IPS-NIHi11 (cell line): ENCODE measurements at regions not wholly inside any gene's neighbourhood (a gene's known extent, or its start where the extent isn't known, plus 50 kb on each side); places are given as distances from the start of the nearest gene placed in this dataset.

ENCODE experiments used
- DNase-seq: peaks from one replicate; pipeline ENCODE4 v3.0.0; 2012; ENCODE audit warnings: mixed read lengths, low spot score

GRCh38 chr5:3542769-3543168 is 52.9 kb upstream of the IRX1 start:
- no peak for DNase-seq

GRCh38 chr5:3542158-3542557 is 53.5 kb upstream of the IRX1 start:
- DNase-seq, result no peak

GRCh38 chr5:3538886-3539285 is 56.7 kb upstream of the IRX1 start:
- no peak for DNase-seq

- no peak for DNase-seq
These were observed 57.7 kb upstream of the IRX1 start for GRCh38 chr5:3537942-3538341.

- DNase-seq, result no peak
These were observed 60.0 kb upstream of the IRX1 start for GRCh38 chr5:3535414-3536211.

- DNase-seq, result no peak
These were observed 60.6 kb upstream of the IRX1 start for GRCh38 chr5:3534997-3535396.

- DNase-seq, result peak; percentile 61
These were observed 64.2 kb upstream of the IRX1 start for GRCh38 chr5:3531320-3531986.

GRCh38 chr5:3530251-3530650 is 65.4 kb upstream of the IRX1 start:
- DNase-seq, result no peak

GRCh38 chr5:3526551-3527185 is 69.0 kb upstream of the IRX1 start:
- DNase-seq, result no peak

- DNase-seq, result no peak
These were observed 73.1 kb upstream of the IRX1 start for GRCh38 chr5:3522491-3522890.

GRCh38 chr5:3518576-3518975 is 77.1 kb upstream of the IRX1 start:
- DNase-seq, result no peak

GRCh38 chr5:3518051-3518450 is 77.6 kb upstream of the IRX1 start:
- DNase-seq, result no peak

GRCh38 chr5:3517348-3517747 is 78.3 kb upstream of the IRX1 start:
- DNase-seq, result peak; percentile 35

GRCh38 chr5:3512361-3513095 is 83.1 kb upstream of the IRX1 start:
- no peak for DNase-seq

- DNase-seq, result no peak
These were observed 83.7 kb upstream of the IRX1 start for GRCh38 chr5:3511934-3512333.

GRCh38 chr5:3511519-3511918 is 84.1 kb upstream of the IRX1 start:
- DNase-seq, result no peak

GRCh38 chr5:3510642-3511417 is 84.8 kb upstream of the IRX1 start:
- DNase-seq, result no peak

GRCh38 chr5:3509290-3509689 is 86.3 kb upstream of the IRX1 start:
- no peak for DNase-seq

- no peak for DNase-seq
These were observed 87.2 kb upstream of the IRX1 start for GRCh38 chr5:3508395-3508794.

- DNase-seq, result no peak
These were observed 104.6 kb upstream of the IRX1 start for GRCh38 chr5:3490957-3491507.

GRCh38 chr5:3489239-3489843 is 106.3 kb upstream of the IRX1 start:
- no peak for DNase-seq
